C1 segment of cervical spinal cord (tissue), 14 donors: ENCODE measurements at regions not wholly inside any gene's neighbourhood (a gene's known extent, or its start where the extent isn't known, plus 50 kb on each side); places are given as distances from the start of the nearest gene placed in this dataset.
"Not testable (repeated sequence)": the region's sequence is repeated elsewhere in the genome, so short reads cannot be mapped to it uniquely, and the experiment has no call there.

Source experiments
- DNase-seq, 14 donors: peaks; one replicate each; lab custom pipeline; 2025; lab: John Stamatoyannopoulos, UW

- no peak for DNase-seq
Measured at GRCh38 chr4:124993838-124994237, 281.3 kb upstream of the ANKRD50 start.

GRCh38 chr4:124990398-124990797 lies 277.9 kb upstream of the ANKRD50 start:
- no peak for DNase-seq

- no peak for DNase-seq
Measured at GRCh38 chr4:124980276-124980752, 267.8 kb upstream of the ANKRD50 start.

GRCh38 chr4:124978536-124978935 lies 266.0 kb upstream of the ANKRD50 start:
- DNase-seq, result not testable (repeated sequence)

- DNase-seq, result no peak
Measured at GRCh38 chr4:124977045-124977444, 264.5 kb upstream of the ANKRD50 start.

- no peak for DNase-seq
Measured at GRCh38 chr4:124974152-124974551, 261.6 kb upstream of the ANKRD50 start.

GRCh38 chr4:124973716-124974115 lies 261.2 kb upstream of the ANKRD50 start:
- DNase-seq, result no peak

- no peak for DNase-seq
Measured at GRCh38 chr4:124970011-124970410, 257.5 kb upstream of the ANKRD50 start.

- no peak for DNase-seq
Measured at GRCh38 chr4:124965497-124965891, 253.0 kb upstream of the ANKRD50 start.

- no peak for DNase-seq
Measured at GRCh38 chr4:124964852-124965496, 252.4 kb upstream of the ANKRD50 start.

- no peak for DNase-seq
Measured at GRCh38 chr4:124964251-124964650, 251.7 kb upstream of the ANKRD50 start.

GRCh38 chr4:124961138-124961750 lies 248.7 kb upstream of the ANKRD50 start:
- no peak for DNase-seq

GRCh38 chr4:124958847-124959246 lies 246.3 kb upstream of the ANKRD50 start:
- no peak for DNase-seq

- no peak for DNase-seq
Measured at GRCh38 chr4:124955476-124955875, 242.9 kb upstream of the ANKRD50 start.

GRCh38 chr4:124954046-124954445 lies 241.5 kb upstream of the ANKRD50 start:
- DNase-seq, result no peak

- no peak for DNase-seq
Measured at GRCh38 chr4:124953486-124953885, 241.0 kb upstream of the ANKRD50 start.

- DNase-seq, result no peak
Measured at GRCh38 chr4:124953061-124953460, 240.5 kb upstream of the ANKRD50 start.

- no peak for DNase-seq
Measured at GRCh38 chr4:124952601-124953000, 240.1 kb upstream of the ANKRD50 start.

GRCh38 chr4:124948976-124949597 lies 236.6 kb upstream of the ANKRD50 start:
- no peak for DNase-seq

GRCh38 chr4:124947622-124948265 lies 235.2 kb upstream of the ANKRD50 start:
- no peak for DNase-seq

- no peak for DNase-seq
Measured at GRCh38 chr4:124946696-124947095, 234.2 kb upstream of the ANKRD50 start.

- DNase-seq, result no peak
Measured at GRCh38 chr4:124945422-124945821, 232.9 kb upstream of the ANKRD50 start.
